Right forelimb (tissue), 1 donor: ENCODE measurements at regions not wholly inside any gene's neighbourhood (a gene's known extent, or its start where the extent isn't known, plus 50 kb on each side); places are given as distances from the start of the nearest gene placed in this dataset.

ENCODE experiments used
- DNase-seq: peaks from one replicate; pipeline ENCODE4 v3.0.0-alpha.2; 2018

- no peak for DNase-seq
Observed at GRCh38 chr2:199019898-199020507, 437.7 kb downstream of the SATB2 start.

GRCh38 chr2:199018826-199019225 is 438.9 kb downstream of the SATB2 start:
- DNase-seq, result no peak

GRCh38 chr2:199015072-199015471 is 442.7 kb downstream of the SATB2 start:
- DNase-seq, result no peak

GRCh38 chr2:199014226-199014625 is 443.5 kb downstream of the SATB2 start:
- DNase-seq, result no peak

GRCh38 chr2:199011908-199012307 is 445.8 kb downstream of the SATB2 start:
- no peak for DNase-seq

GRCh38 chr2:198994678-198995077 is 463.1 kb downstream of the SATB2 start:
- no peak for DNase-seq

- DNase-seq, result no peak
Observed at GRCh38 chr2:198991431-198991830, 466.3 kb downstream of the SATB2 start.

GRCh38 chr2:198975779-198976178 is 482.0 kb downstream of the SATB2 start:
- no peak for DNase-seq

GRCh38 chr2:198973785-198974184 is 484.0 kb downstream of the SATB2 start:
- no peak for DNase-seq

- no peak for DNase-seq
Observed at GRCh38 chr2:198973181-198973580, 484.6 kb downstream of the SATB2 start.

GRCh38 chr2:198968545-198968944 is 489.2 kb downstream of the SATB2 start:
- no peak for DNase-seq

- DNase-seq, result no peak
Observed at GRCh38 chr2:198966269-198966668, 491.5 kb downstream of the SATB2 start.

GRCh38 chr2:198961547-198961946 is 496.2 kb downstream of the SATB2 start:
- no peak for DNase-seq

- no peak for DNase-seq
Observed at GRCh38 chr2:198957181-198957580, 500.6 kb downstream of the SATB2 start.

- DNase-seq, result no peak
Observed at GRCh38 chr2:198953328-198953727, 504.4 kb downstream of the SATB2 start.

GRCh38 chr2:198950803-198951202 is 506.9 kb downstream of the SATB2 start:
- DNase-seq, result no peak

GRCh38 chr2:198945496-198945895 is 512.2 kb downstream of the SATB2 start:
- DNase-seq, result no peak

GRCh38 chr2:198930170-198930569 is 527.6 kb downstream of the SATB2 start:
- no peak for DNase-seq

GRCh38 chr2:198928026-198928425 is 529.7 kb downstream of the SATB2 start:
- no peak for DNase-seq

GRCh38 chr2:198917926-198918720 is 539.6 kb downstream of the SATB2 start:
- no peak for DNase-seq

- no peak for DNase-seq
Observed at GRCh38 chr2:198917275-198917674, 540.5 kb downstream of the SATB2 start.

- DNase-seq, result no peak
Observed at GRCh38 chr2:198916548-198917080, 541.1 kb downstream of the SATB2 start.

GRCh38 chr2:198913394-198914152 is 544.2 kb downstream of the SATB2 start:
- no peak for DNase-seq
